PC-3 (cell line): ENCODE measurements at regions not wholly inside any gene's neighbourhood (a gene's known extent, or its start where the extent isn't known, plus 50 kb on each side); places are given as distances from the start of the nearest gene placed in this dataset.
A peak's percentile ranks its signal among the peaks of the same experiment; 100 is the strongest.

Source experiments
- ATAC-seq: fragments of 200-7000 bp; cut with Tn5 transposase; 2 replicates; pipeline ENCODE4 v1.9.1; 2020; ENCODE audit warnings: mild to moderate bottlenecking, moderate library complexity
- BruUV-seq: library from RNA; stranded (reverse); fragments of 400-500 nt; replicated peaks from 2 replicates; lab custom pipeline; 2021; lab: Mats Ljungman, UMichigan
- CTCF ChIA-PET: fragments of 300-600 bp; sonication (Branson Sonifier 250); formaldehyde crosslinking; loops from one replicate; lab custom pipeline; 2022; ENCODE audit warnings: antibody characterized with exemption; lab: Charles Lee
- POLR2A ChIA-PET: fragments of 300-600 bp; sonication (Branson Sonifier 250); formaldehyde crosslinking; loops from one replicate; lab custom pipeline; 2022; ENCODE audit warnings: antibody characterized with exemption; ENCODE audit not compliant: unreplicated experiment; lab: Charles Lee
- DNase-seq: peaks from one replicate; pipeline ENCODE4 v3.0.0-alpha.2; 2015
- H2AFZ ChIP-seq: fragments of 300-600 bp; sonication (generic); 2 replicates; pipeline ENCODE4 v1.6.0; 2016; ENCODE audit warnings: antibody characterized with exemption, low read length
- H3F3A ChIP-seq: fragments of 300-600 bp; sonication (generic); one replicate; pipeline ENCODE4 v1.6.0; 2017; ENCODE audit warnings: antibody characterized with exemption, low read length, control low read depth, mild to moderate bottlenecking; ENCODE audit not compliant: unreplicated experiment
- H3K27ac ChIP-seq: fragments of 300-600 bp; sonication (generic); 2 replicates; pipeline ENCODE4 v1.5.1; 2016; ENCODE audit warnings: mild to moderate bottlenecking, low read length
- H3K27me3 ChIP-seq: fragments of 300-600 bp; sonication (generic); 2 replicates; pipeline ENCODE4 v1.6.1; 2016; ENCODE audit warnings: low read length, mixed read lengths
- H3K36me3 ChIP-seq: fragments of 300-600 bp; sonication (generic); 2 replicates; pipeline ENCODE4 v1.6.1; 2016; ENCODE audit warnings: low read depth, mixed run types, low read length, mixed read lengths
- H3K4me1 ChIP-seq: fragments of 300-600 bp; sonication (generic); 2 replicates; pipeline ENCODE4 v1.5.1; 2016; ENCODE audit warnings: low read length; ENCODE audit not compliant: insufficient read depth
- H3K4me2 ChIP-seq: fragments of 300-600 bp; sonication (generic); 2 replicates; pipeline ENCODE4 v1.6.0; 2016; ENCODE audit warnings: low read length
- H3K4me3 ChIP-seq: fragments of 300-600 bp; sonication (generic); 2 replicates; pipeline ENCODE4 v1.5.1; 2016; ENCODE audit warnings: mild to moderate bottlenecking, low read length, mixed read lengths
- H3K79me2 ChIP-seq: fragments of 300-600 bp; sonication (generic); 2 replicates; pipeline ENCODE4 v1.6.1; 2017; ENCODE audit warnings: low read length, mixed read lengths
- H3K9ac ChIP-seq: fragments of 300-600 bp; sonication (generic); 2 replicates; pipeline ENCODE4 v1.6.0; 2016; ENCODE audit warnings: mild to moderate bottlenecking, low read length
- H3K9me2 ChIP-seq: fragments of 300-600 bp; sonication (generic); replicated peaks from 2 replicates; pipeline ENCODE4 v1.6.1; 2016; ENCODE audit warnings: mixed run types, low read length, mixed read lengths
- H3K9me3 ChIP-seq: fragments of 300-600 bp; sonication (generic); 2 replicates; pipeline ENCODE4 v1.6.1; 2016; ENCODE audit warnings: low read length, mixed read lengths
- H4K20me1 ChIP-seq: fragments of 300-600 bp; sonication (generic); 2 replicates; pipeline ENCODE4 v1.6.1; 2016; ENCODE audit warnings: low read length, mixed read lengths
- CTCF ChIP-seq: fragments of 300-600 bp; sonication (generic); conservative IDR thresholded peaks from 2 replicates; pipeline ENCODE4 v1.5.1; 2017; ENCODE audit warnings: antibody characterized with exemption, low read depth, mild to moderate bottlenecking, low read length
- EZH2 ChIP-seq: fragments of 300-600 bp; sonication (generic); IDR thresholded peaks from one replicate; pipeline ENCODE4 v1.6.1; 2017; ENCODE audit warnings: antibody characterized with exemption, mild to moderate bottlenecking, low read length; ENCODE audit not compliant: unreplicated experiment
- EZH2phosphoT487 ChIP-seq: fragments of 300-600 bp; sonication (generic); IDR thresholded peaks from 2 replicates; pipeline ENCODE4 v1.6.1; 2018; ENCODE audit warnings: mild to moderate bottlenecking, antibody characterized with exemption, low read length, borderline replicate concordance
- intact Hi-C: fragments of 100-400 bp; cut with micrococcal nuclease; formaldehyde crosslinking; loops from 2 replicates; pipeline ENCODE4 v1.9.0; 2023

- intact Hi-C loops, result loop anchor here (5.0 kb wide), 1 partner anchor 41 kb away; no protein-coding TSS in a partner anchor
- peak; percentile 77 for DNase-seq
- no peaks in the 10 kb centered on the region for H3K9me3 ChIP-seq
- no peak for TF ChIP-seq EZH2phosphoT487
- no peak for TF ChIP-seq EZH2
- no peak for TF ChIP-seq CTCF
- H3K27ac ChIP-seq, result no peak overlapping the region
- no peak overlapping the region for H2AFZ ChIP-seq
- ATAC-seq, result peak; percentile 100
- no peaks in the 10 kb centered on the region for H3F3A ChIP-seq
- H3K36me3 ChIP-seq, result no peaks in the 10 kb centered on the region
- CTCF ChIA-PET, result interaction anchor here (0.6 kb wide), 1 partner anchor 516 kb away, joined by 4 read pairs; no protein-coding TSS in a partner anchor
- no peaks in the 10 kb centered on the region for H4K20me1 ChIP-seq
- BruUV-seq, result no TSS peak
- no peaks in the 10 kb centered on the region for H3K4me1 ChIP-seq
- no peaks in the 10 kb centered on the region for H3K9me2 ChIP-seq
- H3K4me2 ChIP-seq, result no peak overlapping the region
- H3K27me3 ChIP-seq, result no peaks in the 10 kb centered on the region
- no peak overlapping the region for H3K4me3 ChIP-seq
- H3K79me2 ChIP-seq, result no peaks in the 10 kb centered on the region
- POLR2A ChIA-PET, result no interaction called here
- no peak overlapping the region for H3K9ac ChIP-seq
Measured at GRCh38 chr10:57638411-57638810, 629.3 kb downstream of the IPMK start.

- Histone ChIP-seq H4K20me1 (no peaks in the 10 kb centered on the region), H3K4me1 (no peaks in the 10 kb centered on the region), H3F3A (no peaks in the 10 kb centered on the region), H3K79me2 (no peaks in the 10 kb centered on the region), H3K9me3 (no peaks in the 10 kb centered on the region), H3K36me3 (no peaks in the 10 kb centered on the region), H3K4me3 (no peak overlapping the region), H2AFZ (no peak overlapping the region), H3K9me2 (no peaks in the 10 kb centered on the region), H3K9ac (no peak overlapping the region), H3K27ac (no peak overlapping the region), H3K4me2 (no peak overlapping the region), H3K27me3 (no peaks in the 10 kb centered on the region)
- intact Hi-C loops, result no loop called here
- no peak for TF ChIP-seq CTCF
- no peak for TF ChIP-seq EZH2
- no peak for TF ChIP-seq EZH2phosphoT487
- CTCF ChIA-PET, result no interaction called here
- POLR2A ChIA-PET, result no interaction called here
- ATAC-seq, result no peak
- DNase-seq, result no peak
- no TSS peak for BruUV-seq
Measured at GRCh38 chr10:57628592-57629284, 639.0 kb downstream of the IPMK start.

GRCh38 chr10:57627642-57628178 is 640.0 kb downstream of the IPMK start:
- no TSS peak for BruUV-seq
- ChIA-PET POLR2A (no interaction called here), CTCF (interaction anchor here (0.6 kb wide), 1 partner anchor 338 kb away, joined by 5 read pairs; no protein-coding TSS in a partner anchor)
- Histone ChIP-seq H3F3A (no peaks in the 10 kb centered on the region), H3K4me3 (no peak overlapping the region), H3K4me2 (no peak overlapping the region), H3K27ac (no peak overlapping the region), H3K27me3 (no peaks in the 10 kb centered on the region), H2AFZ (no peak overlapping the region), H3K4me1 (no peaks in the 10 kb centered on the region), H3K79me2 (no peaks in the 10 kb centered on the region), H3K9me2 (no peaks in the 10 kb centered on the region), H3K36me3 (no peaks in the 10 kb centered on the region), H4K20me1 (no peaks in the 10 kb centered on the region), H3K9me3 (no peaks in the 10 kb centered on the region), H3K9ac (no peak overlapping the region)
- no peak for TF ChIP-seq EZH2
- TF ChIP-seq CTCF, result no peak
- TF ChIP-seq EZH2phosphoT487, result no peak
- ATAC-seq (no peak), DNase-seq (no peak)
- intact Hi-C loops, result no loop called here
